OCI-LY3 (cell line): ENCODE measurements at regions not wholly inside any gene's neighbourhood (a gene's known extent, or its start where the extent isn't known, plus 50 kb on each side); places are given as distances from the start of the nearest gene placed in this dataset.

Source experiments
- CTCF ChIP-seq: fragments of 200-600, 300-600 bp; sonication (generic); IDR thresholded peaks from 2 replicates; pipeline ENCODE4 v1.5.1; 2014; ENCODE audit warnings: antibody characterized with exemption, low read length, low read depth
- EZH2phosphoT487 ChIP-seq: fragments of 200-600 bp; shearing (Covaris generic); IDR thresholded peaks from 2 replicates; pipeline ENCODE4 v1.6.1; 2018; ENCODE audit warnings: antibody characterized with exemption, mixed run types, low read depth

GRCh38 chr2:57696016-57696415, 350.6 kb upstream of the VRK2 start:
- no peak for TF ChIP-seq CTCF
- no peak for TF ChIP-seq EZH2phosphoT487
